ENCODE measurements at regions not wholly inside any gene's neighbourhood (a gene's known extent, or its start where the extent isn't known, plus 50 kb on each side); places are given as distances from the start of the nearest gene placed in this dataset.

- no peak for TF ChIP-seq CTCF (IDR thresholded peaks at IDR 0.05; ENCODE audit: low read length, missing control alignments)
Measured at GRCh38 chr12:65517656-65518210, 239.2 kb downstream of the MSRB3 start.

GRCh38 chr12:65518771-65519170 lies 240.3 kb downstream of the MSRB3 start:
- TF ChIP-seq CTCF (IDR thresholded peaks at IDR 0.05; ENCODE audit: low read length, missing control alignments): no peak
- no peak for DNase-seq (ENCODE audit: low read depth)
- no peak overlapping the region for H3K4me3 ChIP-seq (replicated peaks; ENCODE audit: low read depth, low read length)

More at GRCh38 chr12:65517656-65518210, 239.2 kb downstream of the MSRB3 start:
- no peak overlapping the region for H3K4me3 ChIP-seq (replicated peaks; ENCODE audit: low read depth, low read length)
- DNase-seq (ENCODE audit: low read depth): no peak

GRCh38 chr12:65520658-65521057 lies 242.2 kb downstream of the MSRB3 start:
- H3K4me3 ChIP-seq (replicated peaks; ENCODE audit: low read depth, low read length): no peak overlapping the region
- TF ChIP-seq CTCF (IDR thresholded peaks at IDR 0.05; ENCODE audit: low read length, missing control alignments): no peak

GRCh38 chr12:65522956-65523860 lies 244.7 kb downstream of the MSRB3 start:
- DNase-seq (ENCODE audit: low read depth): peak; percentile 47
- TF ChIP-seq CTCF (IDR thresholded peaks at IDR 0.05; ENCODE audit: low read length, missing control alignments): no peak
- H3K4me3 ChIP-seq (replicated peaks; ENCODE audit: low read depth, low read length): no peak overlapping the region

More at GRCh38 chr12:65520658-65521057, 242.2 kb downstream of the MSRB3 start:
- no peak for DNase-seq (ENCODE audit: low read depth)

- no peak overlapping the region for H3K4me3 ChIP-seq (replicated peaks; ENCODE audit: low read depth, low read length)
- peak; percentile 75 for DNase-seq (ENCODE audit: low read depth)
- no peak for TF ChIP-seq CTCF (IDR thresholded peaks at IDR 0.05; ENCODE audit: low read length, missing control alignments)
Measured at GRCh38 chr12:65524666-65525065, 246.2 kb downstream of the MSRB3 start.

GRCh38 chr12:65525491-65526141 lies 247.1 kb downstream of the MSRB3 start:
- DNase-seq (ENCODE audit: low read depth): peak; percentile 43
- no peak overlapping the region for H3K4me3 ChIP-seq (replicated peaks; ENCODE audit: low read depth, low read length)
- TF ChIP-seq CTCF (IDR thresholded peaks at IDR 0.05; ENCODE audit: low read length, missing control alignments): no peak

Measured in fibroblast of pulmonary artery (primary cell).